Chondrocyte (in vitro differentiated cells): ENCODE measurements at regions not wholly inside any gene's neighbourhood (a gene's known extent, or its start where the extent isn't known, plus 50 kb on each side); places are given as distances from the start of the nearest gene placed in this dataset.

Source experiments
- DNase-seq: peaks from one replicate; pipeline ENCODE4 v3.0.0; 2021; ENCODE audit warnings: mixed read lengths, low spot score
- H3K27ac Mint-ChIP-seq: one replicate; pipeline ENCODE4 v1.8.0; 2021; ENCODE audit warnings: mild to moderate bottlenecking, moderate library complexity, mixed read lengths; ENCODE audit not compliant: unreplicated experiment
- H3K27me3 Mint-ChIP-seq: 2 replicates; pipeline ENCODE4 v1.8.0; 2021; ENCODE audit warnings: low read depth, mixed read lengths
- H3K36me3 Mint-ChIP-seq: 2 replicates; pipeline ENCODE4 v1.8.0; 2021; ENCODE audit warnings: low read depth, mixed read lengths
- H3K4me1 Mint-ChIP-seq: 2 replicates; pipeline ENCODE4 v1.8.0; 2021; ENCODE audit warnings: low read depth, mild to moderate bottlenecking, mixed read lengths
- H3K4me3 Mint-ChIP-seq: one replicate; pipeline ENCODE4 v1.8.0; 2021; ENCODE audit warnings: mild to moderate bottlenecking, moderate library complexity, mixed read lengths; ENCODE audit not compliant: unreplicated experiment
- H3K9me3 Mint-ChIP-seq: 2 replicates; pipeline ENCODE4 v1.8.0; 2021; ENCODE audit warnings: low read depth, mixed read lengths
- TF ChIP-seq, protein P1 (sequence below): fragments of 200-600 bp; sonication (generic); IDR thresholded peaks from 2 replicates; pipeline ENCODE4 v1.5.0; 2021; ENCODE audit warnings: antibody characterized with exemption, mild to moderate bottlenecking, moderate library complexity

GRCh38 chr2:9137379-9138150 is 69.0 kb upstream of the ASAP2 start:
- TF ChIP-seq, protein P1, sequence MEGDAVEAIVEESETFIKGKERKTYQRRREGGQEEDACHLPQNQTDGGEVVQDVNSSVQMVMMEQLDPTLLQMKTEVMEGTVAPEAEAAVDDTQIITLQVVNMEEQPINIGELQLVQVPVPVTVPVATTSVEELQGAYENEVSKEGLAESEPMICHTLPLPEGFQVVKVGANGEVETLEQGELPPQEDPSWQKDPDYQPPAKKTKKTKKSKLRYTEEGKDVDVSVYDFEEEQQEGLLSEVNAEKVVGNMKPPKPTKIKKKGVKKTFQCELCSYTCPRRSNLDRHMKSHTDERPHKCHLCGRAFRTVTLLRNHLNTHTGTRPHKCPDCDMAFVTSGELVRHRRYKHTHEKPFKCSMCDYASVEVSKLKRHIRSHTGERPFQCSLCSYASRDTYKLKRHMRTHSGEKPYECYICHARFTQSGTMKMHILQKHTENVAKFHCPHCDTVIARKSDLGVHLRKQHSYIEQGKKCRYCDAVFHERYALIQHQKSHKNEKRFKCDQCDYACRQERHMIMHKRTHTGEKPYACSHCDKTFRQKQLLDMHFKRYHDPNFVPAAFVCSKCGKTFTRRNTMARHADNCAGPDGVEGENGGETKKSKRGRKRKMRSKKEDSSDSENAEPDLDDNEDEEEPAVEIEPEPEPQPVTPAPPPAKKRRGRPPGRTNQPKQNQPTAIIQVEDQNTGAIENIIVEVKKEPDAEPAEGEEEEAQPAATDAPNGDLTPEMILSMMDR = no peak
- Mint-ChIP-seq H3K4me3 (no peak overlapping the region), H3K4me1 (peaks cover 13% of the 10 kb centered on the region), H3K36me3 (peaks cover 3% of the 10 kb centered on the region), H3K27me3 (no peaks in the 10 kb centered on the region), H3K9me3 (peaks cover 7% of the 10 kb centered on the region), H3K27ac (no peak overlapping the region)
- DNase-seq = no peak

GRCh38 chr2:9135822-9136558 is 70.6 kb upstream of the ASAP2 start:
- Mint-ChIP-seq H3K9me3 (peaks cover 7% of the 10 kb centered on the region), H3K27ac (no peak overlapping the region), H3K4me3 (no peak overlapping the region), H3K4me1 (peaks cover 10% of the 10 kb centered on the region), H3K27me3 (no peaks in the 10 kb centered on the region), H3K36me3 (peaks cover 3% of the 10 kb centered on the region)
- TF ChIP-seq, protein P1 = no peak
- DNase-seq = no peak

GRCh38 chr2:9127316-9127715 is 79.3 kb upstream of the ASAP2 start:
- TF ChIP-seq, protein P1 = no peak
- H3K27ac Mint-ChIP-seq = no peak overlapping the region
- H3K4me1 Mint-ChIP-seq = no peaks in the 10 kb centered on the region
- no peak for DNase-seq
- H3K9me3 Mint-ChIP-seq = peaks cover 8% of the 10 kb centered on the region
- peaks cover 5% of the 10 kb centered on the region for H3K36me3 Mint-ChIP-seq
- H3K27me3 Mint-ChIP-seq = no peaks in the 10 kb centered on the region
- H3K4me3 Mint-ChIP-seq = no peak overlapping the region

DNA sequence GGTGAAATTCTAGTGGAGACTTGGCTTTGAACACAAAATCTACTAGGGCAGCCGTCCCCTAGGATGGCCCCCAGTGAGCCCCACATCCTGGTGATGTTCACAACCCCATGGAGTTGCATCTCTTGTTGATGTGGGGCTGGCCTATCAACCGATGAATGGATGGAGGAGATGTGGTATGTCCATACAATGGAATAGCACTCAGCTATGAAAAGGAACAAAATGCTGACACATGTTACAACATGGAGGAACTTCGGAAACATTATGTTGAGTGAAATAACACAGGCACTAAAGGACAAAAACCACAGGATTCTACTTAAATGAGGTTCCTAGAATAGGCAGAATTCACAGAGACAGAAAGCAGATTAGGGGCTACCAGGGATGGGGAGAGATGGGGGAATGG is 80.1 kb upstream of the ASAP2 start:
- peaks cover 6% of the 10 kb centered on the region for H3K36me3 Mint-ChIP-seq
- no peak overlapping the region for H3K27ac Mint-ChIP-seq
- peaks cover 10% of the 10 kb centered on the region for H3K9me3 Mint-ChIP-seq

GRCh38 chr2:9124231-9124741 is 82.3 kb upstream of the ASAP2 start:
- TF ChIP-seq, protein P1 = no peak
- Mint-ChIP-seq H3K36me3 (peaks cover 6% of the 10 kb centered on the region), H3K4me3 (no peak overlapping the region), H3K27ac (no peak overlapping the region), H3K27me3 (no peaks in the 10 kb centered on the region), H3K9me3 (peaks cover 10% of the 10 kb centered on the region), H3K4me1 (no peaks in the 10 kb centered on the region)
- DNase-seq = no peak

More for the DNA sequence above, 80.1 kb upstream of the ASAP2 start:
- no peak for DNase-seq
- TF ChIP-seq, protein P1 = no peak
- no peaks in the 10 kb centered on the region for H3K4me1 Mint-ChIP-seq
- H3K27me3 Mint-ChIP-seq = no peaks in the 10 kb centered on the region
- no peak overlapping the region for H3K4me3 Mint-ChIP-seq
